Epithelial cell of proximal tubule (primary cell): ENCODE measurements at regions not wholly inside any gene's neighbourhood (a gene's known extent, or its start where the extent isn't known, plus 50 kb on each side); places are given as distances from the start of the nearest gene placed in this dataset.

Source experiments
- DNase-seq: peaks from one replicate; pipeline ENCODE4 v3.0.0-alpha.2; 2011; ENCODE audit warnings: low read depth
- H3K4me3 ChIP-seq: 2 replicates; pipeline ENCODE4 v1.5.1; 2011; ENCODE audit warnings: low read depth, mild to moderate bottlenecking, low read length
- CTCF ChIP-seq: conservative IDR thresholded peaks from 2 replicates; pipeline ENCODE4 v1.5.1; 2012; ENCODE audit warnings: low read depth, mild to moderate bottlenecking, low read length

GRCh38 chr3:19596408-19596807 lies 337.6 kb downstream of the EFHB start:
- no peak overlapping the region for H3K4me3 ChIP-seq
- DNase-seq: no peak
- no peak for TF ChIP-seq CTCF

GRCh38 chr3:19595884-19596283 lies 338.1 kb downstream of the EFHB start:
- TF ChIP-seq CTCF: no peak
- no peak overlapping the region for H3K4me3 ChIP-seq
- DNase-seq: no peak
